ENCODE measurements at regions not wholly inside any gene's neighbourhood (a gene's known extent, or its start where the extent isn't known, plus 50 kb on each side); places are given as distances from the start of the nearest gene placed in this dataset.

DNA sequence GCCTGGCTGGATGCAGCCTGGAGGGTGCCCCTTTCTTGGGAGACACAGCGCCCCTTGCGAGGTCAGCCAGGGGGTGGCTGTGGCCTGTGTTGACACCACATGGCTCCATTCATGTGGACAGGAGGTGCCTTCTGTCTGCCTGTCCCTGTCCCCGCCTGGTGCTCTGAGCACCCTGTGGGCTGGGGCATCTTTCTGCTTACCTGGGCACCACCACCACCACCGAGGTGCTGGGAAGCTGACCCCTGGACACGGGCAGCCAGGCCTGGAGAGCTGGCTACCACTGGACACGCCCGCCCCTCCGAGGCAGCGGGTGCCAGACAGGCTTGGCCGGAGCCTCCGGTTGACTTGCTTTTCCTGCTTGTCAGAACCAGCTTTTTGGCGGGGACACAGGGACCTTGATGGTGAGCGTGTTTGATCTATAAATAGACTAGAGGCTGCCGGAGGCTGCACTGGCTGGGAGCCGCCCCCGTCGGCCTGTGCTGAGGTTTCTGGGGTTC, 121.3 kb upstream of the GSE1 start:
- TF ChIP-seq, protein P1, sequence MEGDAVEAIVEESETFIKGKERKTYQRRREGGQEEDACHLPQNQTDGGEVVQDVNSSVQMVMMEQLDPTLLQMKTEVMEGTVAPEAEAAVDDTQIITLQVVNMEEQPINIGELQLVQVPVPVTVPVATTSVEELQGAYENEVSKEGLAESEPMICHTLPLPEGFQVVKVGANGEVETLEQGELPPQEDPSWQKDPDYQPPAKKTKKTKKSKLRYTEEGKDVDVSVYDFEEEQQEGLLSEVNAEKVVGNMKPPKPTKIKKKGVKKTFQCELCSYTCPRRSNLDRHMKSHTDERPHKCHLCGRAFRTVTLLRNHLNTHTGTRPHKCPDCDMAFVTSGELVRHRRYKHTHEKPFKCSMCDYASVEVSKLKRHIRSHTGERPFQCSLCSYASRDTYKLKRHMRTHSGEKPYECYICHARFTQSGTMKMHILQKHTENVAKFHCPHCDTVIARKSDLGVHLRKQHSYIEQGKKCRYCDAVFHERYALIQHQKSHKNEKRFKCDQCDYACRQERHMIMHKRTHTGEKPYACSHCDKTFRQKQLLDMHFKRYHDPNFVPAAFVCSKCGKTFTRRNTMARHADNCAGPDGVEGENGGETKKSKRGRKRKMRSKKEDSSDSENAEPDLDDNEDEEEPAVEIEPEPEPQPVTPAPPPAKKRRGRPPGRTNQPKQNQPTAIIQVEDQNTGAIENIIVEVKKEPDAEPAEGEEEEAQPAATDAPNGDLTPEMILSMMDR (conservative IDR thresholded peaks at IDR 0.05): no peak
- TF ChIP-seq EZH2 (IDR thresholded peaks at IDR 0.05; ENCODE audit: low read depth): no peak

All from PC-9 (cell line).